HG03025 (cell line): ENCODE measurements at regions not wholly inside any gene's neighbourhood (a gene's known extent, or its start where the extent isn't known, plus 50 kb on each side); places are given as distances from the start of the nearest gene placed in this dataset.
"Not testable (repeated sequence)": the region's sequence is repeated elsewhere in the genome, so short reads cannot be mapped to it uniquely, and the experiment has no call there.

Source experiments
- ATAC-seq: cut with Tn5 transposase; IDR thresholded peaks from one replicate; pipeline ENCODE4 v1.9.1; 2021; ENCODE audit warnings: mild to moderate bottlenecking, moderate library complexity; ENCODE audit not compliant: unreplicated experiment, low FRiP score

GRCh38 chr14:86790408-86791364 is 1202.3 kb downstream of the GALC start:
- ATAC-seq = no peak

- no peak for ATAC-seq
Observed at GRCh38 chr14:86788224-86788623, 1204.8 kb downstream of the GALC start.

GRCh38 chr14:86787717-86788116 is 1205.3 kb downstream of the GALC start:
- no peak for ATAC-seq

GRCh38 chr14:86782092-86782580 is 1210.8 kb downstream of the GALC start:
- ATAC-seq = no peak

- no peak for ATAC-seq
Observed at GRCh38 chr14:86780876-86781510, 1212.0 kb downstream of the GALC start.

GRCh38 chr14:86780461-86780860 is 1212.5 kb downstream of the GALC start:
- ATAC-seq = no peak

GRCh38 chr14:86779416-86779815 is 1213.6 kb downstream of the GALC start:
- ATAC-seq = no peak

- no peak for ATAC-seq
Observed at GRCh38 chr14:86777963-86778602, 1214.9 kb downstream of the GALC start.

GRCh38 chr14:86775896-86776295 is 1217.1 kb downstream of the GALC start:
- ATAC-seq = not testable (repeated sequence)

- no peak for ATAC-seq
Observed at GRCh38 chr14:86774916-86775315, 1218.1 kb downstream of the GALC start.

GRCh38 chr14:86772075-86772474 is 1220.9 kb downstream of the GALC start:
- no peak for ATAC-seq

- no peak for ATAC-seq
Observed at GRCh38 chr14:86770186-86770585, 1222.8 kb downstream of the GALC start.

- no peak for ATAC-seq
Observed at GRCh38 chr14:86766469-86766868, 1226.5 kb downstream of the GALC start.

GRCh38 chr14:86761611-86762010 is 1231.4 kb downstream of the GALC start:
- no peak for ATAC-seq

GRCh38 chr14:86756521-86757190 is 1226.7 kb downstream of the FLRT2 start:
- ATAC-seq = no peak

GRCh38 chr14:86750488-86750887 is 1220.5 kb downstream of the FLRT2 start:
- ATAC-seq = not testable (repeated sequence)

GRCh38 chr14:86739761-86740160 is 1209.8 kb downstream of the FLRT2 start:
- ATAC-seq = no peak

GRCh38 chr14:86731427-86731826 is 1201.5 kb downstream of the FLRT2 start:
- not testable (repeated sequence) for ATAC-seq

- no peak for ATAC-seq
Observed at GRCh38 chr14:86723254-86723624, 1193.3 kb downstream of the FLRT2 start.

GRCh38 chr14:86722612-86723253 is 1192.8 kb downstream of the FLRT2 start:
- ATAC-seq = no peak
